ENCODE measurements at regions not wholly inside any gene's neighbourhood (a gene's known extent, or its start where the extent isn't known, plus 50 kb on each side); places are given as distances from the start of the nearest gene placed in this dataset.
A peak's percentile ranks its signal among the peaks of the same experiment; 100 is the strongest.

GRCh38 chr1:29519108-29519787, 282.9 kb downstream of the PTPRU start:
- H3K27me3 ChIP-seq, result no peaks in the 10 kb centered on the region
- DNase-seq (ENCODE audit: low spot score in 2 of 2), result peak in 1 of 2 donors; percentile 24
- intact Hi-C loops (cut with DNase I), result no loop called here
- H3K36me3 ChIP-seq, result no peaks in the 10 kb centered on the region
- no peak overlapping the region for H3K4me3 ChIP-seq
- no peaks in the 10 kb centered on the region for H3K9me3 ChIP-seq
- TF ChIP-seq CTCF (IDR thresholded peaks at IDR 0.05), result no peak
- H3K27ac ChIP-seq, result no peak overlapping the region
- no peaks in the 10 kb centered on the region for H3K4me1 ChIP-seq

- no peaks in the 10 kb centered on the region for H3K27me3 ChIP-seq
- no peaks in the 10 kb centered on the region for H3K9me3 ChIP-seq
- H3K4me1 ChIP-seq, result no peaks in the 10 kb centered on the region
- H3K4me3 ChIP-seq, result no peak overlapping the region
- H3K27ac ChIP-seq, result no peak overlapping the region
- peak in 1 of 2 donors; percentile 27 for DNase-seq (ENCODE audit: low spot score in 2 of 2)
- intact Hi-C loops (cut with DNase I), result no loop called here
- H3K36me3 ChIP-seq, result no peaks in the 10 kb centered on the region
- TF ChIP-seq CTCF (IDR thresholded peaks at IDR 0.05), result no peak
Observed at GRCh38 chr1:29518183-29518835, 282.0 kb downstream of the PTPRU start.

GRCh38 chr1:29517251-29518086, 281.1 kb downstream of the PTPRU start:
- Histone ChIP-seq H3K27me3 (no peaks in the 10 kb centered on the region), H3K36me3 (no peaks in the 10 kb centered on the region), H3K4me1 (no peaks in the 10 kb centered on the region), H3K27ac (no peak overlapping the region), H3K9me3 (no peaks in the 10 kb centered on the region), H3K4me3 (no peak overlapping the region)
- peak in 1 of 2 donors; percentile 31 for DNase-seq (ENCODE audit: low spot score in 2 of 2)
- intact Hi-C loops (cut with DNase I), result no loop called here
- no peak for TF ChIP-seq CTCF (IDR thresholded peaks at IDR 0.05)

- H3K9me3 ChIP-seq, result no peaks in the 10 kb centered on the region
- intact Hi-C loops (cut with DNase I), result no loop called here
- no peak overlapping the region for H3K4me3 ChIP-seq
- TF ChIP-seq CTCF (IDR thresholded peaks at IDR 0.05), result no peak
- no peaks in the 10 kb centered on the region for H3K4me1 ChIP-seq
- H3K27me3 ChIP-seq, result no peaks in the 10 kb centered on the region
- no peak overlapping the region for H3K27ac ChIP-seq
- DNase-seq (ENCODE audit: low spot score in 2 of 2), result peak in 1 of 2 donors; percentile 35
- no peaks in the 10 kb centered on the region for H3K36me3 ChIP-seq
Observed at GRCh38 chr1:29516063-29516820, 279.9 kb downstream of the PTPRU start.

GRCh38 chr1:29515170-29515955, 279.0 kb downstream of the PTPRU start:
- intact Hi-C loops (cut with DNase I), result no loop called here
- H3K9me3 ChIP-seq, result no peaks in the 10 kb centered on the region
- H3K36me3 ChIP-seq, result no peaks in the 10 kb centered on the region
- no peak overlapping the region for H3K27ac ChIP-seq
- no peak for TF ChIP-seq CTCF (IDR thresholded peaks at IDR 0.05)
- no peaks in the 10 kb centered on the region for H3K27me3 ChIP-seq
- no peak overlapping the region for H3K4me3 ChIP-seq
- DNase-seq (ENCODE audit: low spot score in 2 of 2), result peak in 1 of 2 donors; percentile 25
- no peaks in the 10 kb centered on the region for H3K4me1 ChIP-seq
